ENCODE measurements at regions not wholly inside any gene's neighbourhood (a gene's known extent, or its start where the extent isn't known, plus 50 kb on each side); places are given as distances from the start of the nearest gene placed in this dataset.

- Histone ChIP-seq H3K27me3 (replicated peaks in 1 of 4; ENCODE audit: control insufficient read depth in 3 of 4, extremely low read depth in 1 of 4, insufficient read depth in 3 of 4, low read length in 3 of 4) (no peaks in the 10 kb centered on the region), H2BK5ac (ENCODE audit: low read depth, low read length) (no peak overlapping the region), H3K27ac (ENCODE audit: low read depth, low read length) (no peak overlapping the region), H3K9ac (replicated peaks in 1 of 4; ENCODE audit: extremely low read depth in 1 of 4, low read depth in 3 of 4, low read length in 3 of 4) (no peak overlapping the region), H3K4me2 (ENCODE audit: insufficient read depth in 1 of 2, low read depth in 2 of 2, low read length in 2 of 2) (no peak overlapping the region), H3K4me3 (ENCODE audit: extremely low read depth in 1 of 4, insufficient read depth in 2 of 4, low read depth in 3 of 4, low read length in 4 of 4) (no peak overlapping the region), H3K14ac (ENCODE audit: insufficient read length) (no peak overlapping the region), H3K56ac (replicated peaks; ENCODE audit: insufficient read length, low read depth, low read length) (no peak overlapping the region), H4K20me1 (replicated peaks in 1 of 2; ENCODE audit: control insufficient read depth in 1 of 2, insufficient read depth in 2 of 2, low read length in 2 of 2) (no peaks in the 10 kb centered on the region), H4K8ac (ENCODE audit: extremely low read depth, insufficient read depth, low read length) (no peak overlapping the region), H3K79me2 (ENCODE audit: control insufficient read depth in 1 of 2, insufficient read depth in 2 of 2, low read length in 2 of 2) (no peaks in the 10 kb centered on the region), H2BK20ac (ENCODE audit: low read length) (no peak overlapping the region), H3K9me3 (ENCODE audit: insufficient read depth in 2 of 2, low read depth in 1 of 2, low read length in 1 of 2) (no peaks in the 10 kb centered on the region), H3K23me2 (ENCODE audit: low read depth, low read length) (no peaks in the 10 kb centered on the region), H3K79me1 (ENCODE audit: low read depth, low read length) (no peaks in the 10 kb centered on the region), H4K5ac (ENCODE audit: insufficient read length, low read depth, low read length) (no peak overlapping the region), H2AFZ (ENCODE audit: low read length) (no peak overlapping the region), H3K4me1 (replicated peaks in 1 of 4; ENCODE audit: control insufficient read depth in 3 of 4, insufficient read depth in 4 of 4, low read length in 3 of 4) (no peaks in the 10 kb centered on the region), H3K18ac (ENCODE audit: extremely low read depth, low read length) (no peak overlapping the region), H2BK120ac (replicated peaks; ENCODE audit: low read depth, low read length) (no peak overlapping the region), H2BK15ac (ENCODE audit: low read length) (no peak overlapping the region), H2BK12ac (ENCODE audit: low read depth, low read length) (no peak overlapping the region), H3K4ac (replicated peaks; ENCODE audit: insufficient read length, low read depth, low read length) (no peak overlapping the region), H2AK5ac (ENCODE audit: low read depth, low read length) (no peak overlapping the region), H3K36me3 (ENCODE audit: control insufficient read depth in 2 of 4, insufficient read depth in 4 of 4, low read length in 3 of 4) (no peaks in the 10 kb centered on the region), H3K23ac (ENCODE audit: insufficient read length) (no peak overlapping the region), H4K91ac (replicated peaks; ENCODE audit: insufficient read length, low read length) (no peak overlapping the region)
- POLR2A ChIA-PET (ENCODE audit: partially characterized antibody) = no interaction called here
- 84% methylated on average over 3 of the region's 3 CpGs; no CpG with 5 or more reads in 1 of the 2 experiments for WGBS, 2 experiments (ENCODE audit: extremely low coverage in 1 of 2, insufficient coverage in 1 of 2, insufficient read length in 1 of 2, insufficient replicate concordance in 2 of 2, low coverage in 1 of 2, low lambda C conversion rate in 2 of 2, missing lambda C conversion rate in 1 of 2)
- no peak for TF ChIP-seq RAD21 (IDR thresholded peaks at IDR 0.05 in 1 of 2, conservative IDR thresholded peaks at IDR 0.05 in 1 of 2; ENCODE audit: low read depth in 2 of 2, low read length in 2 of 2)
- no peak for TF ChIP-seq EGR1 (IDR thresholded peaks at IDR 0.05; ENCODE audit: borderline replicate concordance, low read depth, low read length)
- no peak for TF ChIP-seq HDAC2 (IDR thresholded peaks at IDR 0.05; ENCODE audit: borderline replicate concordance in 1 of 2, low read depth in 2 of 2, low read length in 2 of 2)
- TF ChIP-seq SP1 (IDR thresholded peaks at IDR 0.05; ENCODE audit: low read depth, low read length) = no peak
- no peak for TF ChIP-seq RBBP5 (IDR thresholded peaks at IDR 0.05; ENCODE audit: borderline replicate concordance, low read depth, low read length)
- TF ChIP-seq SIN3A (conservative IDR thresholded peaks at IDR 0.05 in 1 of 2, IDR thresholded peaks at IDR 0.05 in 1 of 2; ENCODE audit: low read depth in 1 of 2, low read length in 2 of 2) = no peak
- TF ChIP-seq BRCA1 (IDR thresholded peaks at IDR 0.05; ENCODE audit: low read depth, low read length) = no peak
- no peak for TF ChIP-seq GTF2F1 (IDR thresholded peaks at IDR 0.05; ENCODE audit: borderline replicate concordance, low read depth, low read length)
- no peak for TF ChIP-seq JUND (IDR thresholded peaks at IDR 0.05; ENCODE audit: low read length)
- TF ChIP-seq POLR2A (IDR thresholded peaks at IDR 0.05; ENCODE audit: control extremely low read depth in 1 of 2, low read depth in 2 of 2, low read length in 2 of 2) = no peak
- TF ChIP-seq RFX5 (IDR thresholded peaks at IDR 0.05; ENCODE audit: borderline replicate concordance, low read depth, low read length) = no peak
- no peak for TF ChIP-seq TCF12 (IDR thresholded peaks at IDR 0.05; ENCODE audit: low read depth, low read length)
- TF ChIP-seq CBX8 (IDR thresholded peaks at IDR 0.05; ENCODE audit: borderline replicate concordance, low read depth, low read length) = no peak
- TF ChIP-seq MAFK (IDR thresholded peaks at IDR 0.05; ENCODE audit: low read depth, low read length) = no peak
- FAIRE-seq (no peak), DNase-seq (ENCODE audit: low read depth in 1 of 2, low spot score in 2 of 2) (no peak)
- CTCF ChIA-PET (ENCODE audit: partially characterized antibody) = no interaction called here
Observed at GRCh38 chr6:119497988-119498727, 148.6 kb upstream of the MAN1A1 start.
